Iris pigment epithelial cell (primary cell): ENCODE measurements at regions not wholly inside any gene's neighbourhood (a gene's known extent, or its start where the extent isn't known, plus 50 kb on each side); places are given as distances from the start of the nearest gene placed in this dataset.

Experiments used
- DNase-seq: peaks from one replicate; pipeline ENCODE4 v3.0.0-alpha.2; 2011; ENCODE audit warnings: low read depth

- no peak for DNase-seq
Observed at GRCh38 chr3:36193448-36193847, 186.9 kb upstream of the STAC start.

- DNase-seq: no peak
Observed at GRCh38 chr3:36196058-36196457, 184.2 kb upstream of the STAC start.

- DNase-seq: no peak
Observed at GRCh38 chr3:36197151-36197550, 183.2 kb upstream of the STAC start.

GRCh38 chr3:36201546-36201945 lies 178.8 kb upstream of the STAC start:
- DNase-seq: no peak

GRCh38 chr3:36206956-36207580 lies 173.2 kb upstream of the STAC start:
- no peak for DNase-seq

- no peak for DNase-seq
Observed at GRCh38 chr3:36210840-36211651, 169.3 kb upstream of the STAC start.

GRCh38 chr3:36211652-36211999 lies 168.7 kb upstream of the STAC start:
- DNase-seq: no peak

GRCh38 chr3:36212251-36212650 lies 168.1 kb upstream of the STAC start:
- DNase-seq: peak; percentile 52

- DNase-seq: no peak
Observed at GRCh38 chr3:36214460-36214859, 165.8 kb upstream of the STAC start.

GRCh38 chr3:36215241-36215640 lies 165.1 kb upstream of the STAC start:
- DNase-seq: no peak

GRCh38 chr3:36219398-36219797 lies 160.9 kb upstream of the STAC start:
- peak; percentile 38 for DNase-seq

- no peak for DNase-seq
Observed at GRCh38 chr3:36220173-36220572, 160.1 kb upstream of the STAC start.

GRCh38 chr3:36221975-36222374 lies 158.3 kb upstream of the STAC start:
- no peak for DNase-seq

- no peak for DNase-seq
Observed at GRCh38 chr3:36227980-36228379, 152.3 kb upstream of the STAC start.

- no peak for DNase-seq
Observed at GRCh38 chr3:36229496-36229895, 150.8 kb upstream of the STAC start.

- no peak for DNase-seq
Observed at GRCh38 chr3:36232797-36233489, 147.4 kb upstream of the STAC start.

- DNase-seq: peak; percentile 16
Observed at GRCh38 chr3:36244728-36245127, 135.6 kb upstream of the STAC start.

GRCh38 chr3:36248374-36248773 lies 131.9 kb upstream of the STAC start:
- DNase-seq: no peak

- no peak for DNase-seq
Observed at GRCh38 chr3:36250191-36250590, 130.1 kb upstream of the STAC start.

- DNase-seq: no peak
Observed at GRCh38 chr3:36257158-36257852, 123.0 kb upstream of the STAC start.

- no peak for DNase-seq
Observed at GRCh38 chr3:36258421-36258820, 121.9 kb upstream of the STAC start.

- no peak for DNase-seq
Observed at GRCh38 chr3:36259580-36259979, 120.7 kb upstream of the STAC start.

- DNase-seq: no peak
Observed at GRCh38 chr3:36269274-36269673, 111.0 kb upstream of the STAC start.
